GM19467 (cell line): ENCODE measurements at regions not wholly inside any gene's neighbourhood (a gene's known extent, or its start where the extent isn't known, plus 50 kb on each side); places are given as distances from the start of the nearest gene placed in this dataset.

ENCODE experiments used
- ATAC-seq: cut with Tn5 transposase; IDR thresholded peaks from one replicate; pipeline ENCODE4 v1.9.1; 2021; ENCODE audit warnings: mild to moderate bottlenecking, moderate library complexity; ENCODE audit not compliant: unreplicated experiment

DNA sequence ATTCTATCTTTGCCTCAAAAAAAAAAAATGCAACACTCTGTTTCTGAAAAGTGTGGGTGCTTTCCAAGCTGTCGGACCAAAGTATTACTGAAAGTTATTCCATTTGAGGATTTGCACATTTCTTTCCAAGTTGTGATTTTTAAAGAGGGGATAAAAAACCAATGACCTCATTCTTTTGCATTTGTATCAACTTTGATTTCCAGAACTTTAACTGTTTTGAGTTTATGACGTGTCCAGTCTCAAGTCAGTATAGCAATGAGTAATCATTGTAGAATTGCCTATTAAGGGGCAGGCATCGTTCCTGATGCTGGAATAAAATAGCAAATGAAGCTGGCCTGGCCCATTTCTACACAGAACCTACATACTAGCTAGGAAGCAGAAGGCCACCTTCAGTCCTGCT, 229.6 kb upstream of the RBFOX1 start:
- ATAC-seq: no peak

GRCh38 chr16:7101054-7101453, 231.6 kb upstream of the RBFOX1 start:
- ATAC-seq: no peak

DNA sequence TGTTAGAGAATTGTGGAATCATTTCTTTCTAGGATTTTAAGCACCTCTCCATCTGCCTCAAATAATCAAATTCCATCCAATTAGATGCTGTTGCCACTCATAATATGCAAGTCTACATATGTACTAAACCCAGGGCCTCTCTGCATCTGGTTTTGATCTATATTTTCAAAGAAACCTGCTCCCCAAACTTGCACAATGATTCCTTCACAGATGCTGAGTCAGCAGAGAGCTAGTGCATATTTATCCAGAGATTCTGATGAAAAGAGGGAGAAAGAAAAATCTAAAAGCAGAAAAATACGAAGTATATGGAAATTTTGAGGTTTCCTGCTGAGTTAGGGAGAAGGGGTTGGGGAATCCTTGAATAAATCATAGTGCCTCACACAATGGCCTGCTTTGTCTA, 235.1 kb upstream of the RBFOX1 start:
- no peak for ATAC-seq

GRCh38 chr16:7093511-7093910, 239.1 kb upstream of the RBFOX1 start:
- ATAC-seq: no peak

DNA sequence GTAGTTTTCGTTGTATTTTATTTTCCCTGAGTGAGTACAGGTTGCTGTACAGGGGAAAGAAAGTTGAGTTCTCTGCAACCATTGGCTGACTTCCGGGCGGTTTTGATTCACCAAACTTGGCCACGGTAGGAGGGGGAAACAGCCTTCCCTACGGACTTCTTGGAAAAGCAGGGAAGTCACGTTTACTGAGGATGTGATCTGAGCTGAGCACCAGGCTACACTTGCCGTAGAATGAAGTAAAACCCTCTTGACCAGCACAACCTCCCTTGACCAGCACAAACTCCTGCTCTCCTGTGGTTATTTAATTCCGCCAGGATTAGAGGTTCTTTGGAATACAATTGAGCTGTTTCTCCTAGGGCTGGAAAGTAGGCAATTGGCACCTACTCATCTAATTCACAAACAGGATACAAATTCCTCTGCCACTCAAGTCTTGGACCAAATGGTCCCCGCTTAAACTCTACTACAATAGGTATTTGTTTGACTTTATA, 242.0 kb upstream of the RBFOX1 start:
- ATAC-seq: no peak

GRCh38 chr16:7089751-7090150, 242.9 kb upstream of the RBFOX1 start:
- no peak for ATAC-seq

- no peak for ATAC-seq
Measured at GRCh38 chr16:7088711-7089110, 243.9 kb upstream of the RBFOX1 start.

GRCh38 chr16:7086822-7087616, 245.6 kb upstream of the RBFOX1 start:
- ATAC-seq: no peak

DNA sequence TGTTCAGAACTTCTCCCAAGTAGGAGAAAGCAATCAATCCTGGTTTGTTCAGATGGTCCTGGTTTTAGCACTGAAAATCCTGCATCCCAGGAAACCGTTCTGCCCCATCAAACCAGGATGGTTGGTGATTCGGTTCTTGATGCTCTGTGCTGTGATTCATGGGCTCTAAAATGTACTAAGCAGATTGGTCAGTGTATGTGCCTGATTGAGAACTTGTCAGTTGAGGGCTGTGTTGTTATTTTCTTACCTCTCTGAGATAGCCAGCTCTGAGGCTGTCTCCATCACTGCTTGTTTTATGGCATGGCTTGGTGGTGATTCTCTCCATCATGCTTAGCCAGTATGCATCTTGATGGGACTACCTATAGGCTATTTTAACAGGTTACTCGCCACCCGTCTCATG, 246.9 kb upstream of the RBFOX1 start:
- no peak for ATAC-seq

- no peak for ATAC-seq
Measured at GRCh38 chr16:7083096-7083495, 249.5 kb upstream of the RBFOX1 start.

DNA sequence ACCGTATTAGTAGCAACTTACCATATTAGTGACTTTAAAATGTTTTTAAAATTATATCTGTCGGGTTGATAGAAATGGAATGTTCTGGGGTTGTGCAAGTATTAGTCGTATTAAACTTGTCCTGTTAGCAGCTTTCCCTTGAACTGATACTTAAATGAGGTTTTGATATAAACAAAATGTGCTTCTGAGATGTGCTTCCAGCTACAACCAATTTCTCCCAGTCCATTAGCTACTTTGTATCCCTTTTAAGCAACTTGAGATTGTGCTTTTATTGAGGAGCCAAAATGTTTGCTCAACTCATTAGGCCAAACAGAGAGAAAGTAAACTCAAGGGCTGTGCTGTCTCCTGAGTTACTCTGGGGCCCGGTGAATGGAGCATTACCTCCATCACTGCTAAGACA, 255.0 kb upstream of the RBFOX1 start:
- no peak for ATAC-seq

GRCh38 chr16:7074715-7075114, 257.9 kb upstream of the RBFOX1 start:
- ATAC-seq: no peak

GRCh38 chr16:7057458-7057857, 275.2 kb upstream of the RBFOX1 start:
- ATAC-seq: no peak

DNA sequence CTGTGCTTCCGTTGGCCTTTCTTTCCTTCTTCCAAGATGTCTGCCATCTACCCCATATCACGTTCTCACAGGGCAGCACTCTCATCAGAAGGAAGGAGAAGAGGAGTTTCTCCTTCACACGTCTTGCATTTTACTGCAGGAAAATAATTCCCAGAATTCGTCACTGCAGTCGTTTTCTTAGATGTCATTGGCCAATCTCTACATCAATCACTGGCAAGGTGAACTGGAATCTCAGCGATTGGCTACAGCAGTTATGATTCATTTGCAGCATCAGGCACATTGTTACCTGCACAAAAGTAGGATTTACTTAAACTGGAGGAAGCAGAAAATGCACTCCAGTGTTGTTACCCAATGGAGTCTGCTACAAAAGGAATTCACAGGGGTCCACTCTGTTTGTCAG, 277.2 kb upstream of the RBFOX1 start:
- ATAC-seq: no peak

DNA sequence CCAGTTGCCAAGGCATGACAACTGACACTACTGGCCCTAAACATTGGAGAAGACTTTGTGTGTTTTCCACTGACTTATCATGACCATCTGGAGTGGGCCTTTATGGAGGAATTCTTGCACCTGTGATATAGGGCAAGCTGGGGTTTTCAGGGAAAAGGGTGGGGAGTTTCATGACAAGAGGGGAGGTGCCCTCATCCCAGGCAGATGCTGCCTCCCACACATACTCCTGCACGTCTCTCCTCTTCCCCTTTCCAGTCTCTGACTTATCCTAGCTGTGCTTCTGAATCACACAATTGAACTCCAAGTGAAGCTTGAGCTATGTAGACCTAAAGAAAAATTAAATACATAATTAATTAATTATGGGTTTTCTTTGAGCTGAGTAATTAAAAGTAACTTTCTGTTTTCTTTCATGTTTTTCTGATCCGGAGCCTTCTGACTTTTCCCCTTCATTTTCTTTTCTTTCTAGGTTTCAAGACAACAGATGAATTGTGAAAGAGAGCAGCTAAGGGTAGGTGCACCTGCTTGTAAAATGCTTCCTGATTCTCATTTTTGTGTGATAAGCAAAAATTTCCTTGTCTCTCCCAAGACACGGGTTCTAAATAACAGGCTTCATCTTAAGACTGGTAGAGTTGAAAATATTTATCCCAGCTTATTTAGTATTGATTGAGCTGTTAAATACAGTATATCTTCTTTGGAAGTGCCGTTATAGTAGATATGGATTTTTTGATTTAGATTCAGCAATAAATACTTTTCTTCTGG, 280.9 kb upstream of the RBFOX1 start:
- ATAC-seq: no peak

- no peak for ATAC-seq
Measured at GRCh38 chr16:7044331-7044730, 288.3 kb upstream of the RBFOX1 start.

DNA sequence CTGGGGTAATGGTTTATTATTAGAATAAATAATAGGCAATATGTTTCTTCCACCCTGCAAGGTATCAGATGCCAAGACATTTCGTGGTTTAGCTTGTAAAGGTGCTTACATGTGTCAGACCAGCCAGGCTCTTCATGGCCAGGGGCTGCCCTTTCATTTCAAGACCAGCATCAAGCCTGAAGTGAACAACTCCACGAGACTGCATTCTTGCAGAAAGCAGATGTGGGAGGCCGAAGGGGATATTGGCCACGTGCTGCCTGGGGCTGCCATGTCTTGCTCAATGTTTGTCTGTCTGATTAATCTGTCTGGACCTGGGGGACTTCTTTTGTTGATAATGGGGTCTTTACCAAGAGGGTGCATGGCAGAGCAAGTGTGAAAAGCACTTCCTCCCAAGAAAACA, 294.2 kb upstream of the RBFOX1 start:
- ATAC-seq: no peak

DNA sequence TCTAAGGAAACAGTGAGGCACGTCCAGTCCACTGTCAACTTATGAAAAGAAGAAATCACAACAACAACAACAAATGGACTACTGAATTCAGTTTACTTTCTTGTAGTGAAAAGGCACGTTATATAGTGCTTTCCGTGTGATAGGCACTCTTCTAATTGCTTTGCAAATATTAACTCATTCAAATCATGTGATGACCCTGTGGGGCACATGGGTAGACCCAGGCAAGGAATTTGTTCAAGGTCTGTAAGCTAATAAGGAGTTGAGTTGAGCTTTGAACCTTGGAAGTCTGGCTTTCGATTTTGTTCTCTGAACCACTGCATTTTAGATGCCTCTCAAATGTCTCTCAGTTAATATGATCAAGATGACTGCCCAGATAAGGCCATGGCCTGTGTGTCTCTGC, 295.1 kb upstream of the RBFOX1 start:
- no peak for ATAC-seq

DNA sequence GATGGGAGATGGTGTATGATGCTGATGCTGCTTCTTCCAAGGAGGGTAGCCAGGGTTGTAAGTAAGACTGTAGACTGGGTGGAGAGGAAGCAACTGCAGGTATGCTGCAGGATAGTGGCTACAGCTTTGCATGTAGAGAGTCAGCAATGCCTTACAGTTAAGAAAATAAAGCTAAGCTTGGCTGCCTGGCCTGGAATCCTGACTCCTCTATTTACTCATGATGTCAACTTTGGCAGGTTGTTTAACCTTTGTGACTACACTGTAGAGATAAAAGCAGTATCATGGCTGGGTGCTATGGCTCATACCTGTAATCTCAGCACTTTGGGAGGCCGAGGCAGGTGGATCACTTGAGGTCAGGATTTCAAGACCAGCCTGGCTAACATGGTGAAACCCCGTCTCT, 301.6 kb upstream of the RBFOX1 start:
- no peak for ATAC-seq

GRCh38 chr16:7027401-7027800, 305.2 kb upstream of the RBFOX1 start:
- no peak for ATAC-seq

GRCh38 chr16:7026639-7027038, 306.0 kb upstream of the RBFOX1 start:
- ATAC-seq: no peak

DNA sequence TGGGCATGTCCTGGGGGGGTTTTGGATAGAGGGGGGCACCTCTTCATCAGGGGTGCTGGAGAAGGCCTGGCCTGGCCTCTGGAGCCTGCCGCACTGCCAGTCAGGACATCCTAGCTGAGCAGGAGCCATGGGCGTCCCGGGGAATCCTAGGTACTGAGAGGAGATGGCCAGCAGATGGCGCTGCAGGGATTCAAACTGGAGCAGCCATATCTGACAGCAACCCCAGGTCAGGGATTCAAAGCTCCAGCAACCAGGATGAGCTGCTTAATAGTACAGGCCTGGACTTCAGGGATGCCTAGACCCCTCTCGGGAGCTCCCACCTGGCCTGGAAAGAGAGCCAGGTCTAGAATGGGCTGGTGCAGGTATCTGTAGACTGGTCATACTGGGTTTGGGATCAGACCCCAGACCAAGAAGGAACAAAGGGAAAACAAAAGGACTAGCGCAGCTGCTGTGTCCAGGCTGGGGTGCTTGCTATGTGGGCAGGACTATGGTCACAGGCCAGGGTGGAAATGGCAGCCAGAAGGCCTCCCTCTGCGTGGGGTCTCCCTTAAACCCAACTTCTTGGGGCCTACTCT, 306.9 kb upstream of the RBFOX1 start:
- ATAC-seq: no peak
